OCI-LY7 (cell line): ENCODE measurements at regions not wholly inside any gene's neighbourhood (a gene's known extent, or its start where the extent isn't known, plus 50 kb on each side); places are given as distances from the start of the nearest gene placed in this dataset.

ENCODE experiments used
- BruUV-seq: library from RNA; stranded (reverse); fragments of 400-500 nt; replicated peaks from 2 replicates; lab custom pipeline; 2021; lab: Mats Ljungman, UMichigan
- CTCF ChIA-PET: fragments of 300-600 bp; sonication (Branson Sonifier 250); formaldehyde crosslinking; loops from one replicate; lab custom pipeline; 2022; ENCODE audit warnings: antibody characterized with exemption; ENCODE audit not compliant: unreplicated experiment; lab: Charles Lee
- POLR2A ChIA-PET: fragments of 300-600 bp; sonication (Branson Sonifier 250); formaldehyde crosslinking; loops from one replicate; lab custom pipeline; 2022; ENCODE audit warnings: antibody characterized with exemption; lab: Charles Lee
- DNase-seq: peaks from one replicate; pipeline ENCODE4 v3.0.0-alpha.2; 2015; ENCODE audit warnings: low spot score
- H2AFZ ChIP-seq: fragments of 200-600 bp; sonication (generic), shearing (Covaris generic); 2 replicates; pipeline ENCODE4 v1.6.1; 2014; ENCODE audit warnings: mild to moderate bottlenecking, antibody characterized with exemption, low read length, moderate library complexity
- H3K27ac ChIP-seq: fragments of 200-600 bp; sonication (generic); 2 replicates; pipeline ENCODE4 v1.5.1; 2014; ENCODE audit warnings: mixed run types, low read depth, mild to moderate bottlenecking, moderate library complexity, low read length, inconsistent platforms; ENCODE audit not compliant: poor library complexity, severe bottlenecking
- H3K36me3 ChIP-seq: fragments of 200-600 bp; sonication (generic); 2 replicates; pipeline ENCODE4 v1.6.1; 2014; ENCODE audit warnings: mild to moderate bottlenecking, antibody characterized with exemption, low read length, moderate library complexity, mixed read lengths; ENCODE audit not compliant: insufficient read depth
- H3K4me1 ChIP-seq: fragments of 200-600 bp; sonication (generic); 2 replicates; pipeline ENCODE4 v1.5.1; 2014; ENCODE audit warnings: mild to moderate bottlenecking, low read length; ENCODE audit not compliant: insufficient read depth, poor library complexity, severe bottlenecking
- H3K4me2 ChIP-seq: fragments of 200-600 bp; sonication (generic); 2 replicates; pipeline ENCODE4 v1.6.1; 2014; ENCODE audit warnings: mild to moderate bottlenecking, low read length
- H3K4me3 ChIP-seq: fragments of 200-600 bp; sonication (generic); 2 replicates; pipeline ENCODE4 v1.5.1; 2014; ENCODE audit warnings: mild to moderate bottlenecking, low read depth, low read length; ENCODE audit not compliant: poor library complexity, severe bottlenecking
- H3K79me2 ChIP-seq: fragments of 200-600 bp; sonication (generic); 2 replicates; pipeline ENCODE4 v1.6.1; 2016; ENCODE audit warnings: low read depth, mild to moderate bottlenecking, low read length, moderate library complexity, mixed read lengths; ENCODE audit not compliant: insufficient read depth
- H3K9me2 ChIP-seq: fragments of 200-600 bp; sonication (generic); 2 replicates; pipeline ENCODE4 v1.6.1; 2016; ENCODE audit warnings: mild to moderate bottlenecking, low read length, mixed read lengths; ENCODE audit not compliant: insufficient read depth
- H3K9me3 ChIP-seq: fragments of 200-600 bp; sonication (generic); 2 replicates; pipeline ENCODE4 v1.6.1; 2014; ENCODE audit warnings: mild to moderate bottlenecking, mixed run types, low read length, mixed read lengths
- H4K20me1 ChIP-seq: fragments of 200-600 bp; sonication (generic); 2 replicates; pipeline ENCODE4 v1.6.1; 2014; ENCODE audit warnings: mild to moderate bottlenecking, antibody characterized with exemption, low read length, moderate library complexity, mixed read lengths; ENCODE audit not compliant: insufficient read depth
- EZH2phosphoT487 ChIP-seq: fragments of 200-600 bp; sonication (generic); IDR thresholded peaks from 2 replicates; pipeline ENCODE4 v1.6.1; 2018; ENCODE audit warnings: low read depth, borderline replicate concordance, mild to moderate bottlenecking, mixed run types, antibody characterized with exemption, low read length, moderate library complexity, mixed read lengths
- intact Hi-C: fragments of 100-400 bp; cut with micrococcal nuclease; formaldehyde crosslinking; loops from one replicate; pipeline ENCODE4 v1.10.0; 2022; ENCODE audit not compliant: unreplicated experiment
- TF ChIP-seq, protein P1 (sequence below): fragments of 200-600 bp; sonication (generic); conservative IDR thresholded peaks from 2 replicates; pipeline ENCODE4 v1.5.1; 2014; ENCODE audit warnings: mild to moderate bottlenecking, antibody characterized with exemption, low read length, moderate library complexity, mixed read lengths

DNA sequence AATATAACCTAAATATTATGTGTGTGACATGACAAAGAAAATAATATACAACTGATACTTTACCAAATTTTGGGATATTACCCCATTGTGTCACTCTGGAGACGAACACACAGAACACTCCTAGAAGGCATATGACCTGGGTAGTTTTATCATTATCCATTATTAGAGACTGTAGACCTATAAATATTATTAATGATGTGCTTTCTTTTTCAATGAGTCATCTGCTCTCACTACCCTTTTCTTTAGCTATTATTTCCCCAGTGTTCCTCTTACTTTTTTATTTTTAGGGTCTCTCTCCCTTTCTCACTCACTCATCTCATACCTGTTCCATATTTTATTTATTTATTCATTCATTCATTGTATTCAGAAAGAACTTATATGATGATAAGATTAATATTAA lies 143.3 kb upstream of the ITGA4 start:
- no peak for DNase-seq
- CTCF ChIA-PET: no interaction called here
- BruUV-seq: no TSS peak
- Histone ChIP-seq H2AFZ (peak overlapping the region; percentile 98; the same call in 1 of the 2 replicates), H3K9me3 (no peaks in the 10 kb centered on the region), H3K36me3 (no peaks in the 10 kb centered on the region), H3K4me1 (peaks cover 56% of the 10 kb centered on the region), H3K79me2 (no peaks in the 10 kb centered on the region), H3K27ac (peak overlapping the region; percentile 77), H3K4me2 (peak overlapping the region; percentile 62), H3K9me2 (no peaks in the 10 kb centered on the region), H4K20me1 (no peaks in the 10 kb centered on the region), H3K4me3 (no peak overlapping the region)
- TF ChIP-seq, protein P1, sequence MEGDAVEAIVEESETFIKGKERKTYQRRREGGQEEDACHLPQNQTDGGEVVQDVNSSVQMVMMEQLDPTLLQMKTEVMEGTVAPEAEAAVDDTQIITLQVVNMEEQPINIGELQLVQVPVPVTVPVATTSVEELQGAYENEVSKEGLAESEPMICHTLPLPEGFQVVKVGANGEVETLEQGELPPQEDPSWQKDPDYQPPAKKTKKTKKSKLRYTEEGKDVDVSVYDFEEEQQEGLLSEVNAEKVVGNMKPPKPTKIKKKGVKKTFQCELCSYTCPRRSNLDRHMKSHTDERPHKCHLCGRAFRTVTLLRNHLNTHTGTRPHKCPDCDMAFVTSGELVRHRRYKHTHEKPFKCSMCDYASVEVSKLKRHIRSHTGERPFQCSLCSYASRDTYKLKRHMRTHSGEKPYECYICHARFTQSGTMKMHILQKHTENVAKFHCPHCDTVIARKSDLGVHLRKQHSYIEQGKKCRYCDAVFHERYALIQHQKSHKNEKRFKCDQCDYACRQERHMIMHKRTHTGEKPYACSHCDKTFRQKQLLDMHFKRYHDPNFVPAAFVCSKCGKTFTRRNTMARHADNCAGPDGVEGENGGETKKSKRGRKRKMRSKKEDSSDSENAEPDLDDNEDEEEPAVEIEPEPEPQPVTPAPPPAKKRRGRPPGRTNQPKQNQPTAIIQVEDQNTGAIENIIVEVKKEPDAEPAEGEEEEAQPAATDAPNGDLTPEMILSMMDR: no peak
- TF ChIP-seq EZH2phosphoT487: no peak
- intact Hi-C loops: no loop called here
- POLR2A ChIA-PET: interaction anchor here (0.6 to 24.2 kb wide), 17 partner anchors 4 to 1482 kb away, joined by 3 to 261 read pairs (median 4); partner anchors contain the start of gene ITGA4

DNA sequence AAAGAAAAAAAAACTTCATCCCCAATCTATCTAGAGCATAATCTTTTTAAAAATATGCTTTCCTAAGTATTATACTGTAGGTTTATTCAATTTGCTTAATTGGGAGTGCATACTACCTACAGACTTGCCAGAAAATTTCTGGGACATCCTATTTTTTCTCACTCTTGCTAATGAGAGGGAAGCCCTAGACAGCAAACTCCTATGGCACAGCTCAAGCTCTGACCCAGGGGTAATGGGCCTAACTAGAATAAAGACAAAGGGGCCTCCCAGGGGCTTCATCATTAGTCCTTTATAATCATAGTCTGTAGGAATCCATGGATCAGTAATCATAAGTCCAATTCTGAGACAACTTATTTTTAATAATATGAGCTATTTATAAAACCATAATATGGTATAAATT lies 142.6 kb upstream of the ITGA4 start:
- Histone ChIP-seq H3K27ac (no peak overlapping the region), H3K9me3 (no peaks in the 10 kb centered on the region), H3K4me1 (peaks cover 52% of the 10 kb centered on the region), H3K4me3 (no peak overlapping the region), H3K36me3 (no peaks in the 10 kb centered on the region), H2AFZ (peak overlapping the region; percentile 98; the same call in 1 of the 2 replicates), H4K20me1 (no peaks in the 10 kb centered on the region), H3K4me2 (peak overlapping the region; percentile 35; the same call in 1 of the 2 replicates), H3K79me2 (no peaks in the 10 kb centered on the region), H3K9me2 (no peaks in the 10 kb centered on the region)
- intact Hi-C loops: no loop called here
- DNase-seq: no peak
- no TSS peak for BruUV-seq
- ChIA-PET POLR2A (interaction anchor here (0.6 to 24.2 kb wide), 13 partner anchors 5 to 1480 kb away, joined by 3 to 261 read pairs (median 4); partner anchors contain the start of gene ITGA4), CTCF (no interaction called here)
- TF ChIP-seq, protein P1: no peak
- no peak for TF ChIP-seq EZH2phosphoT487

DNA sequence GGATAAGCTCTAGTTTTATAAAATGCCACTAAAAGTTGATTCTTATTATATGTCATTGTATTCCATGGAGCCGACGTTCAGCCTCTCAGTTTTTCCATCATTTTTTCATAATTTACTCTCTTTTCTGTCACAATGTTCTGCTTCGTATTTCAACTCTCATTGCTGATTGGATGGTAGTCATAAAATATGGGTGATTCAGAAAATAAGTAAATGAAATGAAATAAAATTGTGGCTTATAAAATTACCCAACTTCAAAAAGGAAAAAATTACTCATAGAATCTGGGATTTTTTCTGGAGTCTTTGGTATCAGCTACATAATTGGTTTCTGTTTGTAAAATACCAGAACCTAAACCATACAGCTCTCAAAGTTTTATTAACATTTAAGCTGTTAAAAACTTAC lies 139.7 kb upstream of the ITGA4 start:
- intact Hi-C loops: no loop called here
- ChIA-PET CTCF (no interaction called here), POLR2A (interaction anchor here (0.7 to 24.2 kb wide), 8 partner anchors 8 to 263 kb away, joined by 3 to 261 read pairs (median 9); no protein-coding TSS in a partner anchor)
- Histone ChIP-seq H3K9me3 (no peaks in the 10 kb centered on the region), H3K9me2 (no peaks in the 10 kb centered on the region), H3K79me2 (no peaks in the 10 kb centered on the region), H3K36me3 (no peaks in the 10 kb centered on the region), H3K4me2 (no peak overlapping the region), H2AFZ (no peak overlapping the region), H3K4me1 (peaks cover 22% of the 10 kb centered on the region), H3K27ac (no peak overlapping the region), H4K20me1 (no peaks in the 10 kb centered on the region), H3K4me3 (no peak overlapping the region)
- DNase-seq: no peak
- BruUV-seq: no TSS peak
- TF ChIP-seq, protein P1: no peak
- TF ChIP-seq EZH2phosphoT487: no peak
